ENCODE measurements at regions not wholly inside any gene's neighbourhood (a gene's known extent, or its start where the extent isn't known, plus 50 kb on each side); places are given as distances from the start of the nearest gene placed in this dataset.

GRCh38 chr2:67013821-67014220 is 383.3 kb upstream of the ETAA1 start:
- no peak overlapping the region for H3K4me3 ChIP-seq (replicated peaks; ENCODE audit: insufficient read depth, low read length)
- no peak for DNase-seq (ENCODE audit: low read depth in 1 of 2, low spot score in 1 of 2)
- no peak overlapping the region for H3K27ac ChIP-seq (replicated peaks)
- no peaks in the 10 kb centered on the region for H3K27me3 ChIP-seq (ENCODE audit: insufficient read depth, poor library complexity, severe bottlenecking)
- TF ChIP-seq SPI1 (IDR thresholded peaks at IDR 0.05; ENCODE audit: borderline replicate concordance, low read depth) (no peak), CTCF (IDR thresholded peaks at IDR 0.05; ENCODE audit: insufficient read depth, low read length) (no peak)

- no peak overlapping the region for H3K4me3 ChIP-seq (replicated peaks; ENCODE audit: insufficient read depth, low read length)
- TF ChIP-seq REST (IDR thresholded peaks at IDR 0.05; ENCODE audit: insufficient replicate concordance, low read depth) (no peak), POLR2AphosphoS5 (IDR thresholded peaks at IDR 0.05; ENCODE audit: low read depth) (no peak)
Measured at GRCh38 chr2:67015681-67016080, 381.5 kb upstream of the ETAA1 start.

GRCh38 chr2:67018301-67018700 is 378.8 kb upstream of the ETAA1 start:
- TF ChIP-seq SPI1 (IDR thresholded peaks at IDR 0.05; ENCODE audit: borderline replicate concordance, low read depth) (no peak), REST (IDR thresholded peaks at IDR 0.05; ENCODE audit: insufficient replicate concordance, low read depth) (no peak), POLR2AphosphoS5 (IDR thresholded peaks at IDR 0.05; ENCODE audit: low read depth) (no peak), GABPA (IDR thresholded peaks at IDR 0.05; ENCODE audit: low read depth) (no peak), CTCF (IDR thresholded peaks at IDR 0.05; ENCODE audit: insufficient read depth, low read length) (no peak)
- no peak for DNase-seq (ENCODE audit: low read depth in 1 of 2, low spot score in 1 of 2)
- Histone ChIP-seq H3K27ac (replicated peaks) (no peak overlapping the region), H3K4me3 (replicated peaks; ENCODE audit: insufficient read depth, low read length) (no peak overlapping the region), H3K27me3 (ENCODE audit: insufficient read depth, poor library complexity, severe bottlenecking) (no peaks in the 10 kb centered on the region)

More at GRCh38 chr2:67015681-67016080, 381.5 kb upstream of the ETAA1 start:
- H3K27me3 ChIP-seq (ENCODE audit: insufficient read depth, poor library complexity, severe bottlenecking) = no peaks in the 10 kb centered on the region
- H3K27ac ChIP-seq (replicated peaks) = no peak overlapping the region
- no peak for DNase-seq (ENCODE audit: low read depth in 1 of 2, low spot score in 1 of 2)

GRCh38 chr2:67032076-67032475 is 365.1 kb upstream of the ETAA1 start:
- DNase-seq (ENCODE audit: low read depth in 1 of 2, low spot score in 1 of 2) = no peak
- H3K27me3 ChIP-seq (ENCODE audit: insufficient read depth, poor library complexity, severe bottlenecking) = no peaks in the 10 kb centered on the region
- no peak overlapping the region for H3K4me3 ChIP-seq (replicated peaks; ENCODE audit: insufficient read depth, low read length)
- no peak overlapping the region for H3K27ac ChIP-seq (replicated peaks)
- TF ChIP-seq CTCF (IDR thresholded peaks at IDR 0.05; ENCODE audit: insufficient read depth, low read length) (no peak), SPI1 (IDR thresholded peaks at IDR 0.05; ENCODE audit: borderline replicate concordance, low read depth) (no peak), POLR2AphosphoS5 (IDR thresholded peaks at IDR 0.05; ENCODE audit: low read depth) (no peak), GABPA (IDR thresholded peaks at IDR 0.05; ENCODE audit: low read depth) (no peak), REST (IDR thresholded peaks at IDR 0.05; ENCODE audit: insufficient replicate concordance, low read depth) (no peak)
